GM04503 (cell line): ENCODE measurements at regions not wholly inside any gene's neighbourhood (a gene's known extent, or its start where the extent isn't known, plus 50 kb on each side); places are given as distances from the start of the nearest gene placed in this dataset.
A peak's percentile ranks its signal among the peaks of the same experiment; 100 is the strongest.
"Not testable (repeated sequence)": the region's sequence is repeated elsewhere in the genome, so short reads cannot be mapped to it uniquely, and the experiment has no call there.

Experiments used
- DNase-seq: peaks from one replicate; pipeline ENCODE4 v3.0.0-alpha.2; 2012; ENCODE audit warnings: low read depth

DNA sequence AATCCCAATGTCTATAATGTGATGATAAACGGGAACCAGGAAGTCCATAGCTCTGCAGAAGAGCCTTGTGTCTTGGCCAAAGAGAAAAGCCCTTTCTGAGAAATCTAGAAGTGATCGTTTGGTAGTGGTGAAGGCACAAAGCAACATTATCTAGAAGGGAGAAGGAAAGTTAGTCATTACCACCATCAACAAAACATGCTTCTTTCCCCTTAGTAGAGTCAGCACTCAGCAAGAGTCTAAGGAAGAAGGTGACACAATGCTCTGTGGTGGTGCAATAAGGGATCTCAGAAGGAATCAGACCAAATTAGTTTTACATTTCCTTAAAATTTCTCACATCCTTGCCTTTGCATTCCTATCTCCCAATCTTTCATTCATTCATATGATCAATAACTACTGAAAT, 134.4 kb upstream of the PRDX6 start:
- DNase-seq, result no peak

- DNase-seq, result no peak
Observed at GRCh38 chr1:173344034-173344743, 132.9 kb upstream of the PRDX6 start.

DNA sequence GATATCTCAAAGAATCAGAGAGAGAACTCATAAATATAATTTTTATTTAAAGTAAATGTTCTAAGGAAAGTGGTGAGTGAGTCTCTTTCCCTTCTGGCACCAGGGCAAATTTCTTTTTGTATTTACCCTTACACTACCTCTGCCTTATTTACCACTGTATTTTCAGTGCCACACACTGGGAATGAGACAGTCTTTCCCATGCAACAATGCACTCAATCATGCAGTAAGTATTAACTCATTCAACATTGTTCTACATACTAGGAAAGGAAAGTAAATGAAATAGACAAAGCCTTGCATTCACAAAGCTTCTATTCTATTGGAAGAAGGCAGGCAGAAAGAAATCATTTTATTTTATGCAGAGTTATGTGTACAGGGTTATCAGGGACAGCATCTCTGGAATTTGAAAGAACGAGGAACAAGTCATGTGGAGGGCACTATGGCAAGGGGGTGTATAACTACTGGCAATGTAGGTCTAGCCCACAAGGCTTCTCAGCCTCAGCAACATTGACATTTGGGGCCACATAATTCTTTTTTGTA, 129.8 kb upstream of the PRDX6 start:
- no peak for DNase-seq

DNA sequence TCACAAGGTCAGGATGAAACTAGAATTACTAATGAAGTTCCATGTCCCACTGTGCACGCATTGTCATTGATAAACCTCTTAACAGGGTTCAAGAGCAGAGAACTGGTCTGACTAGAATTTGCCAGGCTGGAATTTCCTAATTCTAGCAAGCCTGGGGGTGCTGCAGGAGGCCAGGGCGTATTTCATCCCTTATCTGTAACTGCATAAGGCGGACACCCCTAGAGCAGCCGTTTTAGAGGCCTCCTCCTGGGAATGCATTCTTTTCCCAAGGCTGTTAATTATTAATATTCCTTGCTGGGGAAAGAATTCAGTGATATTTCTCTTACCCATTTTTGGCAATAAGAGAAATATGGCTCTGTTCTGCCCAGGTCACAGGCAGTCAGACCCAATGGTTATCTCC, 124.5 kb upstream of the PRDX6 start:
- DNase-seq, result not testable (repeated sequence)

DNA sequence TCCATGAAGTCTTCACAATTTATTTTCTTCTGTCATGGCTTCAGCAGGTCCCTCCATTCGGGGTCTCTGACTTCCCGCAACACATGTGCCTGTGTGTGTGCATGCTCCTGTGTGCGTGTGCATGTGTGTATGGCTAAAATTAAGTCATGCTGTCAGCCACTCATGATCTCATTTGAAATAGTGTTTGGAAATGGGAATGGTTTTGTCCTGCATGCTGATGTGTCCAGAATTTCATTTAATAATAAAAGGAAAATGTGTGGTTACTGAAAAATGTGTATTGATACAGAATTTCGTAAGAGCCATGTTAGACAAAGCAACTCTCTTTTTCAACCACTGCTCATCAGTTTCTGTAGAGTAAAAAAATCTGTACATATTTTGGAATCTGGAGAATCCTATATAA, 123.8 kb upstream of the PRDX6 start:
- no peak for DNase-seq

DNA sequence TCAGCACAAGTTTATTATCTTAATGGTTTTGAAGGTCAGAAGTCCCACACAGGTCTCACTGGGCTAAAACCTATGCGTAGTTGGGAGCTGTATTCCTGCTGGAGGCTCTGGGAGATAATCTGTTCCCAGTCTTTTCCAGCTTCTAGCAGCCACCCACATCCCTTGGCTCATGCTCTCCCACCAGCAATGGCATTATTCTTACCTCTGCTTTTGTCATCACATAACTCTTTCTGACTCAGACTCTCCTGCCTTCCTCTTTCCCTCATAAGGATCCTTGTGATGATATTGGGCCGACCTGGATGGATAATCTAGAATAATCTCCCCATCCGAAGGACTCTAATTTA, 122.2 kb upstream of the PRDX6 start:
- no peak for DNase-seq

GRCh38 chr1:173355281-173356031, 121.7 kb upstream of the PRDX6 start:
- no peak for DNase-seq

DNA sequence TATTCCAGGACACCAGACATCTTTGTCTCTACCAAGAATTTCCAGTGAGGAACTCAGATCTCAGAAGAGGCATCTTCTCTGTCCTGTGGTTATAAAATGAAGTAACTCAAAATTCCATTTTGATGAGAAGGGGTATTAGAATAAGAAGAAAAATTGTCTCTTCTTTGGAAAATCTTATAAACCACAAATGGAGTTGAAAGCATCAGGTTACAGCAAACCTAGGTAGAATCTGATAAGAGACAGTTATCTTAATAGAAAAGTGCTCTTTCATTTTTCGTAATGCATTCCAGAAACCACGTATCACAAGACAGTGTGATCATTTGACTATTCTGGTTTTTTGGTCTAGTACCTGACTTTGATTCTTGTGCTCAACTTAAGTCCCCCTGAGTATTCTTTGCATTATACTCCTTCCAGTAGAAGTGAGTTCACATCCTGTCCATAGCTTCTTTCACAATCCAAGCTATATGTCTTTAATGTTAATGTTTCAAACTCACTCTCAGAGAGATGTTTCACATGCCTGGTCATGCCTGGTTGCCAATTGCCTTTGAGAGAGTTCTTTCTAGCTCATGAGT, 120.9 kb upstream of the PRDX6 start:
- no peak for DNase-seq

GRCh38 chr1:173360487-173361063, 116.6 kb upstream of the PRDX6 start:
- DNase-seq, result no peak

GRCh38 chr1:173362543-173362942, 114.6 kb upstream of the PRDX6 start:
- DNase-seq, result no peak

DNA sequence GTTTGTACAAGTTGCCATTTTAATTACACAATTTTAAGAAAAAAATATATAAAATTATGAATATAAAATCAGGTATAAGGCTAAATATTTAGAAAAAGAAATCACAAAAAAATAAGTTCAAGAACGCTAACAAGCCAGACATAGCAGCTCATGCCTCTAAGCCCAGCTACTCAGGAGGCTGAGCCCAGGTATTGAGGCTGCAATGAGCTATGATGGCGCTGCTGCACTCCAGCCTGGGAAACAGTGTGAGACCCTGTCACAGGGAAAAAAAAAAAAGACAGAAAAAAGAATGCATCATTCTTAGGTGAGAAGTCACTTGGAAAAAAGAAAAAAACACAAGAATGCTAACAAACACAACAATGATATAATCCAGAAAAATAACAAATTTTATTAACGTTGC, 112.3 kb upstream of the PRDX6 start:
- DNase-seq, result no peak

- no peak for DNase-seq
Observed at GRCh38 chr1:173365341-173365740, 111.8 kb upstream of the PRDX6 start.

- no peak for DNase-seq
Observed at GRCh38 chr1:173367136-173367535, 110.0 kb upstream of the PRDX6 start.

DNA sequence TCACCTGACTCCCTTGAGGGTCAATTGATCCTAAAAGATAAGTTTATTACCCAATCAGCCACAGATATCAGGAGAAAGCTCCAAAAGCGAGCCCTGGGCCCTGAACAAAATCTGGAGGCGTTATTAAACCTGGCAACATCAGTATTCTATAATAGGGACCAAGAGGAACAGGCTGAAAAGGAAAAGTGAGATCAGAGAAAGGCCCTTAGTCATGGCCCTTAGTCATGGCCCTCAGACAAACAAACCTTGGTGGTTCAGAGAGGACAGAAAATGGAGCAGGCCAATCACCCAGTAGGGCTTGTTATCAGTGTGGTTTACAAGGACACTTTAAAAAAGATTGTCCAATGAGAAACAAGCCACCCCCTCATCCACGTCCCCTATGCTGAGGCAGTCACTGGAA, 106.5 kb upstream of the PRDX6 start:
- DNase-seq, result not testable (repeated sequence)

DNA sequence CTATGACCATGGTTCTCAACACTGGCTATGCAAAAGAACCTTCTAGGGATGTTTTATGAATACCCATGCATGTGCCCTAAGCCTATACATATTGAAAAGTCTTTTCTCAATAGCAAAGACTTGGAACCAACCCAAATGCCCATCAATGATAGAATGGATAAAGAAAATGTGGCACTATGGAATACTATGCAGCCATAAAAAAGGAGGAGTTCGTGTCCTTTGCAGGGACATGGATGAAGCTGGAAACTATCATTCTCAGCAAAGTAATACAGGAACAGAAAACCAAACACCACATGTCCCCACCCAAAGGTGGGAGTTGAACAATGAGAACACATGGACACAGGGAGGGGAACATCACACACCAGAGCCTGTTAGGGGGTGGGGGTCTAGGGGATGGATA, 101.1 kb upstream of the PRDX6 start:
- DNase-seq, result not testable (repeated sequence)

DNA sequence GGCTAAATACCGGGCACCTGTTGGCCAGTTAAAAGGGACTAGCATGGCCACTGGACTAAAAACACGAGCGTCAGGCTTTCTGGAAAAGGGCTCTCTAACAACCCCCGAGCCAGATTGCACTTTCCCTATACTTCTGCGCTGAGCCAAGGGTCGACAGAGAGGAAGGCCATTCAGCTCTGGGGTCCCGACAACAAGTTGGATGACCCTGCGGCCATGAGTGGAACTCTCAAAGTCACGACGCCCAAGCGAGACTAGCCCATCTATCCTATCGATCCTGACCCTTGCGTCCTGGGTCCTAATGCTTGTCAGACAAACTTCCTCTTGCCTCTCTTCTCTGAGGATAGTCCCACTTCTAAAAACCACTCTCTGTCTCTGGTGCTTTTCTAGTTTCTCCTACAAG, 99.9 kb upstream of the PRDX6 start:
- DNase-seq, result no peak

DNA sequence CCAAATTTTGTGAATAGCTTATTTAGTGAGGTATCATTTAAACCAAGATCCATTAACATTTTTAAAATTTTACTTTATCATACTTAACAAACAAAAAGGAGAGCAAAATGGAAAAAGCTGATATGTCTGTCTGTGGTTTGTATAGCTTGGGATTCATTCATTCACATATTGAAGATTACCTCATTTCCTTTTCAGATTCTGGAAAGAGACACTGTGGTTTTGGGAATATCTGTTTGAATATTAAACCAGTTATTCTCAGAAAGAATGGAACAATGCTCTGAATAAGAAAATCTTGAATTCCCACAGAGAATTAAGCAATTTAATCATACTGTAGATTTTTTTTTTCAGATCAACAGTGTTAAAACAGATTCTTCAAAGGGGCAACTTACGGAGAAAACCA, 93.8 kb upstream of the PRDX6 start:
- no peak for DNase-seq

DNA sequence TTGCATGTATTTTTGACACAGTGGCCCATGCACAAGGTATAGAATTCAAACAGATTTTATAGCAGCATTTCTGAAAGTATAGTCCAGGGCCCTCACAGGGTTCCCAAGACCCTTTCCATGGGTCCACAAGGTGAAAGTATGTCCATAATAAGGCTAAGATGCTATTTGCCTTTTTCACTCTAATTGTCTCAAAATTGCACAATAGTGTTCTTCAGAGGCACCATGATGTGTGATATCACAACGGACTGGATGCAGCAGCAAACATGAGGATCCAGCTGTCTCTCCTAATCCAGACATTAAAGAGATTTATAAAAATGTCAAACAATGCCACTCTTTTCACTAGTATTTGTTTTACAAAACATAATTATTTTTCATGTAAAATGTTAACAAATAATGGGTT, 88.8 kb upstream of the PRDX6 start:
- DNase-seq, result no peak

GRCh38 chr1:173392895-173393658, 84.1 kb upstream of the PRDX6 start:
- DNase-seq, result peak; percentile 87

GRCh38 chr1:173393659-173394000, 83.5 kb upstream of the PRDX6 start:
- peak; percentile 50 for DNase-seq

GRCh38 chr1:173394813-173395212, 82.3 kb upstream of the PRDX6 start:
- not testable (repeated sequence) for DNase-seq

DNA sequence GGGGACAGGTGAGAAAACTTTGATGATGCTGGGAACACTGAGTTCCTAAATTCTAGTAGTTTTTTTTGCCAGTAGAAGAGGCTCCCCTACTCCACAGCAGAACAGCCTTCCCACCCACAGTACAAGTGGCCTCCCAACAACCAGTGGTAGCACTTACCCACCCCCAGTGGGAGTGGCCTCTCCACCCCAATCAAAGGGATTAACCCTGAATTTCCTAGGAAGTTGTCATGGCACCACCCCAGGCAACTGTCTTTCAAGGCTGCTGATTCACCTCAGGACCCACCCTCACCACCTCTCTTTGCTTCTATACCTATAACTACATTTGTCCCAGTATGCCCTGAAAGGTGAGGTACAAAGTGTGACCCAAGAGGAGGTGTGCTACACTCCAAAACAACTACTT, 81.4 kb upstream of the PRDX6 start:
- DNase-seq, result no peak
